ENCODE measurements at regions not wholly inside any gene's neighbourhood (a gene's known extent, or its start where the extent isn't known, plus 50 kb on each side); places are given as distances from the start of the nearest gene placed in this dataset.
"Not testable (repeated sequence)": the region's sequence is repeated elsewhere in the genome, so short reads cannot be mapped to it uniquely, and the experiment has no call there.

DNA sequence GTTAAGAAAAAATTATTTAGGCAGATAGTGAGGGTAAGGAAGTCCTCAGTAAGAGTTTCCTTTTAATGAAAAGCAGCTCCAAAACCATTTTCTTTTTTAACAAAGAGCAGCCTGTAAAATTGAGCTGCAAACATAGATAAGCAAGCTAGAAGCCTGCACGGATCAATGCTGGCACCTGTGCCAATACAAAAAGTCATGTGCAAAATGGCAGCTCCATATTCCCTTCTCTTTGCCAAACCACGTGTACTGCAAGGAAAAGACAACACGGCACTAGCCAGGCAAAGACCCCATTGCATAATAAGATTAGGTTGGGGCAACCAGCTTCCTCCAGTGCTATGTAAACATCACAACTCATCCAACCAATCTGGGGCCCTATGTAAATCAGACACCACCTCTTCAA, 268.4 kb upstream of the INTU start:
- Mint-ChIP-seq H3K9me3 (peaks cover 3% of the 10 kb centered on the region), H3K27ac (no peak overlapping the region), H3K27me3 (ENCODE audit: low read depth) (no peaks in the 10 kb centered on the region), H3K4me3 (no peak overlapping the region), H3K36me3 (ENCODE audit: low read depth) (no peaks in the 10 kb centered on the region), H3K4me1 (no peaks in the 10 kb centered on the region)
- TF ChIP-seq, protein P1, sequence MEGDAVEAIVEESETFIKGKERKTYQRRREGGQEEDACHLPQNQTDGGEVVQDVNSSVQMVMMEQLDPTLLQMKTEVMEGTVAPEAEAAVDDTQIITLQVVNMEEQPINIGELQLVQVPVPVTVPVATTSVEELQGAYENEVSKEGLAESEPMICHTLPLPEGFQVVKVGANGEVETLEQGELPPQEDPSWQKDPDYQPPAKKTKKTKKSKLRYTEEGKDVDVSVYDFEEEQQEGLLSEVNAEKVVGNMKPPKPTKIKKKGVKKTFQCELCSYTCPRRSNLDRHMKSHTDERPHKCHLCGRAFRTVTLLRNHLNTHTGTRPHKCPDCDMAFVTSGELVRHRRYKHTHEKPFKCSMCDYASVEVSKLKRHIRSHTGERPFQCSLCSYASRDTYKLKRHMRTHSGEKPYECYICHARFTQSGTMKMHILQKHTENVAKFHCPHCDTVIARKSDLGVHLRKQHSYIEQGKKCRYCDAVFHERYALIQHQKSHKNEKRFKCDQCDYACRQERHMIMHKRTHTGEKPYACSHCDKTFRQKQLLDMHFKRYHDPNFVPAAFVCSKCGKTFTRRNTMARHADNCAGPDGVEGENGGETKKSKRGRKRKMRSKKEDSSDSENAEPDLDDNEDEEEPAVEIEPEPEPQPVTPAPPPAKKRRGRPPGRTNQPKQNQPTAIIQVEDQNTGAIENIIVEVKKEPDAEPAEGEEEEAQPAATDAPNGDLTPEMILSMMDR (IDR thresholded peaks at IDR 0.05; ENCODE audit: unreplicated experiment in 3 of 3): no peak

GRCh38 chr4:127364911-127365310, 267.8 kb upstream of the INTU start:
- no peaks in the 10 kb centered on the region for H3K4me1 Mint-ChIP-seq
- peaks cover 3% of the 10 kb centered on the region for H3K9me3 Mint-ChIP-seq
- no peak overlapping the region for H3K27ac Mint-ChIP-seq
- TF ChIP-seq, protein P1 (IDR thresholded peaks at IDR 0.05; ENCODE audit: unreplicated experiment in 3 of 3): no peak
- H3K4me3 Mint-ChIP-seq: no peak overlapping the region
- no peaks in the 10 kb centered on the region for H3K27me3 Mint-ChIP-seq (ENCODE audit: low read depth)
- H3K36me3 Mint-ChIP-seq (ENCODE audit: low read depth): no peaks in the 10 kb centered on the region

GRCh38 chr4:127370604-127371003, 262.2 kb upstream of the INTU start:
- Mint-ChIP-seq H3K36me3 (ENCODE audit: low read depth) (no peaks in the 10 kb centered on the region), H3K4me1 (no peaks in the 10 kb centered on the region), H3K27ac (no peak overlapping the region), H3K27me3 (ENCODE audit: low read depth) (no peaks in the 10 kb centered on the region), H3K4me3 (no peak overlapping the region), H3K9me3 (no peaks in the 10 kb centered on the region)
- TF ChIP-seq, protein P1 (IDR thresholded peaks at IDR 0.05; ENCODE audit: unreplicated experiment in 3 of 3): no peak

DNA sequence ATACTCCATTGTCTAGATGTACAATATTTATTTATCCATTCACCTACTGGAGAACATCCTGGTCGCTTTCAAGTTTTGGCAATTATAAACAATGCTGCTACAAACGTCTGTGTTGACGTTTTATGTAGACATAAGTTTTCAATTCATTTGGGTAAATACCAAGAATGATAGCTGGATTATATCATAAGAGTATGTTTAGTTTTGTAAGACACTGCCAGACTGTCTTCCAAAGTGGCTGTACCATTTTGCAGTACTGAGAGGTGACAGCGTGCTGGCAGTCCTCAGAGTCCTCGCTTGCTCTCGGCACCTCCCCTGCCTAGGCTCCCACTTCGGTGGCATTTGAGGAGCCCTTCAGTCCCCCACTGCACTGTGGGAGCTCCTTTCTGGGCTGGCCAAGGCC, 253.3 kb upstream of the INTU start:
- Mint-ChIP-seq H3K36me3 (ENCODE audit: low read depth) (no peaks in the 10 kb centered on the region), H3K4me3 (no peak overlapping the region), H3K27me3 (ENCODE audit: low read depth) (no peaks in the 10 kb centered on the region), H3K27ac (no peak overlapping the region), H3K9me3 (peaks cover 9% of the 10 kb centered on the region), H3K4me1 (no peaks in the 10 kb centered on the region)
- TF ChIP-seq, protein P1 (IDR thresholded peaks at IDR 0.05; ENCODE audit: unreplicated experiment in 3 of 3): no peak

DNA sequence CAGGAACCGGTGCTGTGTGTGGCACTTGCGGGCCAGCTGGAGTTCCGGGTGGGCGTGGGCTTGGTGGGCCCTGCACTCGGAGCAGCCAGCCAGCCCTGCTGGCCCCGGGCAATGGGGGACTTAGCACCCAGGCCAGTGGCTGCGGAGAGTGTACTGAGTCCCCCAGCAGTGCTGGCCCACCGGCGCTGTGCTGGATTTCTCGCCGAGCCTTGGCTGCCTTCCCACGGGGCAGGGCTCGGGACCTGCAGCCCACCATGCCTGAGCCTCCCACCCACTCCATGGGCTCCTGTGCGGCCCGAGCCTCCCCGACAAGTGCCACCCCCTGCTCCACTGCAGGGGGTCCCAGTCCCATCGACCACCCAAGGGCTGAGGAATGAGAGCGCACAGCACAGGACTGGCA, 252.8 kb upstream of the INTU start:
- H3K4me1 Mint-ChIP-seq; H3K27ac Mint-ChIP-seq; H3K27me3 Mint-ChIP-seq (ENCODE audit: low read depth); H3K36me3 Mint-ChIP-seq (ENCODE audit: low read depth); H3K9me3 Mint-ChIP-seq; H3K4me3 Mint-ChIP-seq: not testable (repeated sequence)

- H3K36me3 Mint-ChIP-seq (ENCODE audit: low read depth): no peaks in the 10 kb centered on the region
- no peak overlapping the region for H3K27ac Mint-ChIP-seq
- TF ChIP-seq, protein P1 (IDR thresholded peaks at IDR 0.05; ENCODE audit: unreplicated experiment in 3 of 3): no peak
- no peak overlapping the region for H3K4me3 Mint-ChIP-seq
- H3K27me3 Mint-ChIP-seq (ENCODE audit: low read depth): no peaks in the 10 kb centered on the region
- peaks cover 6% of the 10 kb centered on the region for H3K9me3 Mint-ChIP-seq
- H3K4me1 Mint-ChIP-seq: no peaks in the 10 kb centered on the region
These were observed 249.1 kb upstream of the INTU start for GRCh38 chr4:127383666-127384065.

Measured in nephron (organoid).